ENCODE measurements at regions not wholly inside any gene's neighbourhood (a gene's known extent, or its start where the extent isn't known, plus 50 kb on each side); places are given as distances from the start of the nearest gene placed in this dataset.
"Not testable (repeated sequence)": the region's sequence is repeated elsewhere in the genome, so short reads cannot be mapped to it uniquely, and the experiment has no call there.

- no peak for DNase-seq (ENCODE audit: low spot score)
Measured at GRCh38 chr3:150242220-150242936, 165.7 kb upstream of the TSC22D2 start.

- DNase-seq (ENCODE audit: low spot score) = no peak
Measured at GRCh38 chr3:150240891-150241290, 167.2 kb upstream of the TSC22D2 start.

GRCh38 chr3:150239766-150240165, 168.3 kb upstream of the TSC22D2 start:
- DNase-seq (ENCODE audit: low spot score) = no peak

- no peak for DNase-seq (ENCODE audit: low spot score)
Measured at GRCh38 chr3:150238995-150239619, 169.0 kb upstream of the TSC22D2 start.

GRCh38 chr3:150238048-150238802, 169.9 kb upstream of the TSC22D2 start:
- DNase-seq (ENCODE audit: low spot score) = no peak

- no peak for DNase-seq (ENCODE audit: low spot score)
Measured at GRCh38 chr3:150237490-150237889, 170.6 kb upstream of the TSC22D2 start.

- DNase-seq (ENCODE audit: low spot score) = no peak
Measured at GRCh38 chr3:150236316-150237082, 171.6 kb upstream of the TSC22D2 start.

GRCh38 chr3:150235799-150236198, 172.3 kb upstream of the TSC22D2 start:
- DNase-seq (ENCODE audit: low spot score) = no peak

- DNase-seq (ENCODE audit: low spot score) = no peak
Measured at GRCh38 chr3:150232992-150233451, 175.1 kb upstream of the TSC22D2 start.

- DNase-seq (ENCODE audit: low spot score) = no peak
Measured at GRCh38 chr3:150230037-150230436, 178.1 kb upstream of the TSC22D2 start.

- DNase-seq (ENCODE audit: low spot score) = not testable (repeated sequence)
Measured at GRCh38 chr3:150228626-150229025, 179.5 kb upstream of the TSC22D2 start.

GRCh38 chr3:150227839-150228238, 180.3 kb upstream of the TSC22D2 start:
- DNase-seq (ENCODE audit: low spot score) = no peak

- DNase-seq (ENCODE audit: low spot score) = no peak
Measured at GRCh38 chr3:150225986-150226385, 182.1 kb upstream of the TSC22D2 start.

GRCh38 chr3:150223558-150223957, 184.5 kb upstream of the TSC22D2 start:
- DNase-seq (ENCODE audit: low spot score) = no peak

GRCh38 chr3:150222691-150223489, 185.2 kb upstream of the TSC22D2 start:
- DNase-seq (ENCODE audit: low spot score) = no peak

- no peak for DNase-seq (ENCODE audit: low spot score)
Measured at GRCh38 chr3:150221904-150222523, 186.1 kb upstream of the TSC22D2 start.

- DNase-seq (ENCODE audit: low spot score) = no peak
Measured at GRCh38 chr3:150220799-150221198, 187.3 kb upstream of the TSC22D2 start.

- no peak for DNase-seq (ENCODE audit: low spot score)
Measured at GRCh38 chr3:150220041-150220440, 188.1 kb upstream of the TSC22D2 start.

- no peak for DNase-seq (ENCODE audit: low spot score)
Measured at GRCh38 chr3:150218841-150219240, 189.3 kb upstream of the TSC22D2 start.

GRCh38 chr3:150218236-150218635, 189.9 kb upstream of the TSC22D2 start:
- no peak for DNase-seq (ENCODE audit: low spot score)

- DNase-seq (ENCODE audit: low spot score) = no peak
Measured at GRCh38 chr3:150217691-150218090, 190.4 kb upstream of the TSC22D2 start.

All from CD4-positive, alpha-beta T cell treated with Interleukin-15 for 4 hours (primary cell).